GM23338 (cell line): ENCODE measurements at regions not wholly inside any gene's neighbourhood (a gene's known extent, or its start where the extent isn't known, plus 50 kb on each side); places are given as distances from the start of the nearest gene placed in this dataset.

Experiments used
- ATAC-seq: fragments of 200-7000 bp; cut with Tn5 transposase; 3 replicates; pipeline ENCODE4 v1.9.1; 2020
- DNase-seq: peaks from one replicate; pipeline ENCODE4 v3.0.0-alpha.2; 2015; ENCODE audit warnings: low spot score
- H2AFZ ChIP-seq: fragments of 200-600 bp; sonication (generic); 2 replicates; pipeline ENCODE4 v1.8.0; 2016; ENCODE audit warnings: antibody characterized with exemption, mild to moderate bottlenecking, moderate library complexity
- H3F3A ChIP-seq: fragments of 200-600 bp; sonication (generic); replicated peaks from 2 replicates; pipeline ENCODE4 v1.8.0; 2017; ENCODE audit warnings: antibody characterized with exemption, mixed run types, low read depth
- H3K27ac ChIP-seq: fragments of 200-600 bp; sonication (generic); 2 replicates; pipeline ENCODE4 v1.6.1; 2016; ENCODE audit warnings: low read depth
- H3K27me3 ChIP-seq: fragments of 200-600 bp; sonication (generic); 2 replicates; pipeline ENCODE4 v1.8.0; 2016; ENCODE audit warnings: mild to moderate bottlenecking, mixed run types, moderate library complexity; ENCODE audit not compliant: insufficient read depth
- H3K36me3 ChIP-seq: fragments of 200-600 bp; sonication (generic); 2 replicates; pipeline ENCODE4 v1.8.0; 2016; ENCODE audit warnings: mild to moderate bottlenecking; ENCODE audit not compliant: insufficient read depth
- H3K4me1 ChIP-seq: fragments of 200-600 bp; sonication (generic); 2 replicates; pipeline ENCODE4 v1.8.0; 2016; ENCODE audit warnings: mild to moderate bottlenecking, moderate library complexity; ENCODE audit not compliant: insufficient read depth
- H3K4me2 ChIP-seq: fragments of 200-600 bp; sonication (generic); 2 replicates; pipeline ENCODE4 v1.7.1; 2017; ENCODE audit warnings: mixed run types
- H3K4me3 ChIP-seq: fragments of 200-600 bp; sonication (generic); 2 replicates; pipeline ENCODE4 v1.6.1; 2016; ENCODE audit warnings: mixed run types
- H3K79me2 ChIP-seq: fragments of 200-600 bp; sonication (generic); replicated peaks from 2 replicates; pipeline ENCODE4 v1.8.0; 2017; ENCODE audit warnings: mild to moderate bottlenecking; ENCODE audit not compliant: insufficient read depth
- H3K9me2 ChIP-seq: fragments of 200-600 bp; sonication (generic); 2 replicates; pipeline ENCODE4 v1.8.0; 2017; ENCODE audit not compliant: insufficient read depth
- H4K20me1 ChIP-seq: fragments of 200-600 bp; sonication (generic); replicated peaks from 2 replicates; pipeline ENCODE4 v1.8.0; 2017; ENCODE audit warnings: mild to moderate bottlenecking; ENCODE audit not compliant: insufficient read depth
- H3K27ac Mint-ChIP-seq: 2 replicates; pipeline ENCODE4 v1.8.0; 2020; ENCODE audit warnings: inconsistent platforms, mild to moderate bottlenecking, moderate library complexity, mixed read lengths
- H3K27me3 Mint-ChIP-seq: 3 replicates; pipeline ENCODE4 v1.8.0; 2022; ENCODE audit warnings: low read depth, mild to moderate bottlenecking, moderate library complexity, mixed read lengths, inconsistent platforms; ENCODE audit not compliant: insufficient read depth, poor library complexity
- H3K36me3 Mint-ChIP-seq: 3 replicates; pipeline ENCODE4 v1.8.0; 2021; ENCODE audit warnings: low read depth, mild to moderate bottlenecking, inconsistent platforms, moderate library complexity, mixed read lengths
- H3K4me1 Mint-ChIP-seq: 3 replicates; pipeline ENCODE4 v1.8.0; 2020; ENCODE audit warnings: mild to moderate bottlenecking, inconsistent platforms, mixed read lengths
- H3K4me3 Mint-ChIP-seq: 3 replicates; pipeline ENCODE4 v1.8.0; 2021; ENCODE audit warnings: moderate library complexity, mild to moderate bottlenecking, inconsistent platforms, mixed read lengths
- H3K9me3 Mint-ChIP-seq: 3 replicates; pipeline ENCODE4 v1.8.0; 2020; ENCODE audit warnings: moderate library complexity, mild to moderate bottlenecking, inconsistent platforms, mixed read lengths
- CREB1 ChIP-seq: fragments of 250-450 bp; sonication (Bioruptor Pico); IDR thresholded peaks from 2 replicates; pipeline ENCODE4 v1.5.0; 2020; ENCODE audit warnings: low read depth, mild to moderate bottlenecking, moderate library complexity
- ETS1 ChIP-seq: IDR thresholded peaks from 2 replicates; pipeline ENCODE4 v1.6.1; 2016; ENCODE audit warnings: antibody characterized with exemption
- EZH2 ChIP-seq: fragments of 200-600 bp; sonication (generic); IDR thresholded peaks from one replicate; pipeline ENCODE4 v1.8.0; 2017; ENCODE audit warnings: antibody characterized with exemption, mild to moderate bottlenecking, low read depth; ENCODE audit not compliant: unreplicated experiment
- JUNB ChIP-seq: IDR thresholded peaks from one replicate; pipeline ENCODE4 v1.6.1; 2016; ENCODE audit warnings: antibody characterized with exemption; ENCODE audit not compliant: unreplicated experiment
- NANOG ChIP-seq: IDR thresholded peaks from 2 replicates; pipeline ENCODE4 v1.6.1; 2016; ENCODE audit warnings: antibody characterized with exemption, borderline replicate concordance
- REST ChIP-seq: IDR thresholded peaks from one replicate; pipeline ENCODE4 v1.6.1; 2018; ENCODE audit warnings: antibody characterized with exemption; ENCODE audit not compliant: unreplicated experiment
- ZNF114 ChIP-seq: fragments of 250-450 bp; sonication (Bioruptor Pico); IDR thresholded peaks from 2 replicates; pipeline ENCODE4 v1.5.0; 2020; ENCODE audit warnings: mild to moderate bottlenecking, moderate library complexity
- ZNF462 ChIP-seq: fragments of 250-450 bp; sonication (Bioruptor Pico); IDR thresholded peaks from 2 replicates; pipeline ENCODE4 v1.5.0; 2020; ENCODE audit warnings: mild to moderate bottlenecking, moderate library complexity
- TF ChIP-seq, protein P1 (sequence below), 2 experiments: fragments of 200-600 bp in 1 of 2; sonication (generic) in 1 of 2; conservative IDR thresholded peaks; 2 replicates each; pipeline versions ENCODE4 v1.5.1 to v1.6.1; 2016 to 2017; ENCODE audit warnings: antibody characterized with exemption in 2 of 2, low read depth in 2 of 2, mild to moderate bottlenecking in 2 of 2, moderate library complexity in 1 of 2

- TF ChIP-seq REST, result no peak
- TF ChIP-seq, protein P1, sequence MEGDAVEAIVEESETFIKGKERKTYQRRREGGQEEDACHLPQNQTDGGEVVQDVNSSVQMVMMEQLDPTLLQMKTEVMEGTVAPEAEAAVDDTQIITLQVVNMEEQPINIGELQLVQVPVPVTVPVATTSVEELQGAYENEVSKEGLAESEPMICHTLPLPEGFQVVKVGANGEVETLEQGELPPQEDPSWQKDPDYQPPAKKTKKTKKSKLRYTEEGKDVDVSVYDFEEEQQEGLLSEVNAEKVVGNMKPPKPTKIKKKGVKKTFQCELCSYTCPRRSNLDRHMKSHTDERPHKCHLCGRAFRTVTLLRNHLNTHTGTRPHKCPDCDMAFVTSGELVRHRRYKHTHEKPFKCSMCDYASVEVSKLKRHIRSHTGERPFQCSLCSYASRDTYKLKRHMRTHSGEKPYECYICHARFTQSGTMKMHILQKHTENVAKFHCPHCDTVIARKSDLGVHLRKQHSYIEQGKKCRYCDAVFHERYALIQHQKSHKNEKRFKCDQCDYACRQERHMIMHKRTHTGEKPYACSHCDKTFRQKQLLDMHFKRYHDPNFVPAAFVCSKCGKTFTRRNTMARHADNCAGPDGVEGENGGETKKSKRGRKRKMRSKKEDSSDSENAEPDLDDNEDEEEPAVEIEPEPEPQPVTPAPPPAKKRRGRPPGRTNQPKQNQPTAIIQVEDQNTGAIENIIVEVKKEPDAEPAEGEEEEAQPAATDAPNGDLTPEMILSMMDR (conservative IDR thresholded peaks at IDR 0.05; ENCODE audit: low read depth in 2 of 2), result no peak
- no peak for TF ChIP-seq JUNB
Measured at GRCh38 chr11:110798201-110798900, 86.1 kb upstream of the ARHGAP20 start (continued).

DNA sequence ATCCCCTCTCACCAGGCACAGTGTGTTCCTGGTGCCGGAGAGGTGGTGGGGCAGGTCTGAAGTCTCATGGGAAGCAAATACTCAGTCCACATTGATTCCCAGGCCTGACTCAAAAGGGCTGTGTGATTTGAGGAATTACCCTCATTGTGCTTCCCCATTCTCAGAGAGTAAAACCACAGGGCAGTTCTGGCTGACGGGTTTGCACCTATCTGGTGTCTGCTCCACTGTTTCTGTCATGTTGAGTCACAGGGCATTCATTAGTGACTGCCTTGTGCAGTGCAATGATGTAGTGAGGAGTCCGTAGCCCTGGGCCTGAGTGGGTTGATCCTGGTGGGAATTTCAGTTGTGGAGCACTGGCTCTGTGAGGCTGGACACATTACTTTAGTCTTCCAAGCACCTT is 85.2 kb upstream of the ARHGAP20 start:
- Histone ChIP-seq H3F3A (no peaks in the 10 kb centered on the region), H3K4me2 (no peak overlapping the region), H3K79me2 (no peaks in the 10 kb centered on the region), H3K27me3 (no peaks in the 10 kb centered on the region), H3K9me2 (no peaks in the 10 kb centered on the region), H3K27ac (no peak overlapping the region), H4K20me1 (no peaks in the 10 kb centered on the region), H3K4me1 (no peaks in the 10 kb centered on the region), H3K36me3 (no peaks in the 10 kb centered on the region), H2AFZ (no peak overlapping the region), H3K4me3 (no peak overlapping the region)
- H3K4me3 Mint-ChIP-seq, result no peak overlapping the region
- peaks cover 10% of the 10 kb centered on the region for H3K4me1 Mint-ChIP-seq
- H3K27ac Mint-ChIP-seq, result no peak overlapping the region
- H3K27me3 Mint-ChIP-seq, result peaks cover 1% of the 10 kb centered on the region
- H3K9me3 Mint-ChIP-seq, result no peaks in the 10 kb centered on the region; the same call in 2 of the 3 replicates
- H3K36me3 Mint-ChIP-seq, result no peaks in the 10 kb centered on the region
- DNase-seq (no peak), ATAC-seq (no peak)
- TF ChIP-seq ETS1 (no peak), ZNF114 (CRISPR knock-in tag) (no peak), CREB1 (CRISPR knock-in tag) (no peak), NANOG (no peak), EZH2 (no peak), JUNB (no peak), ZNF462 (CRISPR knock-in tag) (no peak)
- TF ChIP-seq, protein P1 (conservative IDR thresholded peaks at IDR 0.05; ENCODE audit: low read depth in 2 of 2), result no peak
